Fibroblast of skin of right quadriceps (primary cell): ENCODE measurements at regions not wholly inside any gene's neighbourhood (a gene's known extent, or its start where the extent isn't known, plus 50 kb on each side); places are given as distances from the start of the nearest gene placed in this dataset.
A peak's percentile ranks its signal among the peaks of the same experiment; 100 is the strongest.
"Not testable (repeated sequence)": the region's sequence is repeated elsewhere in the genome, so short reads cannot be mapped to it uniquely, and the experiment has no call there.

ENCODE experiments used
- DNase-seq: peaks from one replicate; pipeline ENCODE4 v3.0.0-alpha.2; 2013

DNA sequence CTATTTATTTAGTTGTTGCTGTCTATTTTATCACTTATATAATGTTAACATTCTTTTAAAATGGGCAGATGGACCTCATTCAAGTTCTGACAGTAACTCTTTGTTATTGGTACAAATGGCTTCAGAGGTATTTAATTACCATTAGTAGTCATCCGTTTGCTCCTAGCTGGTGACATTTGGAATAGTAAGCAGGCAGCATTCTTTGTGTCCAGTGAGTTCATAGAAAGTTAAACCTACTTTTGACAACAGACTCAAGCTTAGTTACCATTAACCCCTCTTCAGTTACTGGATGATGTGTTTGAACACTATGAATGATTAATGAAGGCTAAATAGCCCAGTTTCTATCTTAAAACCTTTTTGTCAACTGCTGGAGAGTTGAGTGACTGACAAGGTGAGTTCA, 500.7 kb upstream of the ATP11B start:
- DNase-seq, result no peak

DNA sequence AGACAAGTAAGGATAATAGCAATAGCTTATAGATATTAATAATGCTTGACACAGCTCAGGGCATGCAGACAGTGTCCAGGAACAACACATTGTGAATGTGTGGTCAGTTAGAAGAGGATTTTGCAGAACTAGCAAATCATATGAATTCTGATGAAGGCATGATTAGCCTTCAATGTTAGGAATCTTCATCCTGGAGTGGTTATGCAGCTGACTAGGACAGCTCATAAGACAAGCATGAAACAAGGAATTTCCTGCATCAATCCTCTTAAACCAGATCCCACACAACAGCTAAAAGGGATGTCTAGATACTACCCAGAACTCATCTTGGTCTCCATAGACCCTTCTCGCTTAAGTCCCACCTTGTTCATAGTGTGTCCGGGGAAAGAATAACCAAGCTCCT, 499.0 kb upstream of the ATP11B start:
- DNase-seq, result peak; percentile 81

DNA sequence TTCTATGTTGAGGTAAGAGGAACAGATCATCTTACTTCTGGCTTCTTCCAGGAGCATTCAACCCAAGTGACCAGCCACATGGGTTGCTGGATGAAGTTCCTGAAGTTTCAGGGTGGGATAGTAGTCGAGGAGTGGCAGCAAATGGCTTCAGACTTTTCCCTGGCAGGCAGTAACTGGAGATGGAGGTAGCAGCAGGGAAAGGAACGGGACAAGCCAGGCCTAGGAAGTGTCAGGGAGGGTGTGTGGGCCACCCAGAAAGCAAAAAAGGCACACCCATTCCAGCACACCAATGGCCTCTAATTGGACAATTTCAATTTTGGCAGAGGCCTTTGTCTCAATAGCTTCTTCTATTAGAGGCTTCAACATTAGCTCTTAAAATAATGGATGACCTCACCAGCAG, 498.6 kb upstream of the ATP11B start:
- peak; percentile 1 for DNase-seq

DNA sequence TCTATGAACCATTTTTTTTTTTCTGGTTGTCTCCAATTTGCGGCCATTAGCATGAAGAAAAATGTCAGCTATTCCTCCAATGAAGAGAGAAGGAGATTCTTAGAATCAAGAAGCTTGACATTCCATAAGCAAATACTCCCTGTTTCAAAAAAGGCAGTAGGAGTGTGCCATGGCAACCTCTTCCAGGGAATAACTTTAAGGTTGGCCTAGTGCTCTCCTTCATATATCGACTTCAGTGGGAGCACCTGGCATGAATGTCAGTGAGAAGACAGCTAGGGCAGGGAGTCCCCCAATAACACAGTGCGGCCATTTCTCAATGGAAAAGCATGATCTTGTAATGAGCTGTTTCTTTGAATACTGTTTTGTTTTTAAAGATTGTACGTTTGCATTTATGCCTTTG, 493.0 kb upstream of the ATP11B start:
- DNase-seq, result no peak

DNA sequence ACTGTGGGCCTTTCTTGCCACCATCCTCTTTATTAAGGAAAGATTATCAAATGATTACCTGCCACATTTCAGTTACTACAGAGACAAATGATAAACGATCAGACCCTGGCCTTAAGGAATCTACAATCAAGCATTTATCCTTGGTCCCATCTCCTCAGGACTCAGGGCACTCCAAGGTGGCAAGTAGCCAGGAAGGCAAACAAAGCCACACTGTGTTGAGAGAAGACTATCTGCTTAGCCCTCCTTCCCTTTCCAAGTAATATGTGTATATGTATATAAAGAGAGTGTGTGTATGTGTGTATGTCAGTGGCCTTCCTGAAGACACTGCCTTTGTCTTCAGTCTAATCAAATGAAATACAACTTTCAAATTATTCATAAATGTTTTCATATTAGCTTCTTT, 490.1 kb upstream of the ATP11B start:
- DNase-seq, result no peak

DNA sequence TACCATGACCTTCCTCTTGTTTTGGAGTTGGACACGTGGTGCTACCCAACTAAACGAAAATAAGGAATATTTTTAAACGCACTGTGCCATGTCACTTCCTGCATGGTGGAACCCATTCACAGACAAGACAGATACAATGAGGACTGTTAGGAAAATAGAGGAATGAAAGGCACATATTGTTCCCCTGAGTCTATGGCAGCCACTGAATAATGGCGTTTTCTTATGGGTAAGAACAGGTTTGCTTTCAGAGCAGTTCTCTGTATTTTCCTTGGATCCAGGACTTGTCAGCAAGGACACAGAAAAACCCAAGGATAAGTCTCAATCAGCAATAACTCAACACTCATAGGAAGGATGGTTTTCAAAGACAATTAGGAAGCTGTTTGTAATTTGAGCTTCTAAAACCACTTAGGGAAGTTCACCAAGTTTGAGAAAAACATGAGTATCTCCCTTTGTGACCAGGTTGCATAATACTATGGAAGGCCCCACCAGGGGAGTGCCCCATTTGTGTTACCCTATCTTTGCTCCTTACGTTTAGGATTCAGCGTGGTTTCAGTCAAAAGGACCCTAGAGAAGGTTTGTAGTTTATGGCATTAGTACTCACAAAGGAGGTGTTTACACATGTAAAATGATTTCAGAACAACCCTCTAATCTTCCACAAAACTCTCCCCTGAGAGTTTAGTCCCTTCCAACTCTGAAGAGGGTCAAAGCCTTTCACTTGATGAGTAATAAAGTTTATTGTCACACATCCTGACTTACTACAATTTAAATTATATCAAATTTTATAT, 487.2 kb upstream of the ATP11B start:
- DNase-seq, result no peak

DNA sequence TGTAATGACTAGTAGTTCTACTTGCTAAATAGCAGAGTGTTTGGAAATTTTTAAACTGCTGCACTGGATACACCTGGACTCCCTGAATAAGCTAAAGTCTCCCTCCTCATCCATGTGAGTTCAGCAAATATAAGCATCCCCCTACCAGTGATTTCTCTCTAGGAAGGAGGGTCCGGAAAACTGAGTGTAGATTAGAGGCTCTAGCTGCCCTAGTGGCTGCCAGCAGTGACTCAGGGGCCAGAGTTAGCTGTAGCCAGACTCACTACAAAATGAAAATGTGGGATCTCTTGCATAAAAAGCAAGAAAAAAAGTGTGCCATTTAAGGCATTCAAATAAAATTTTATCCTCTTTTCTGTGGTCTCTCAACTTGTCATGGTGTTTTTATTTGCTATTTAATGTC, 485.0 kb upstream of the ATP11B start:
- DNase-seq, result no peak

DNA sequence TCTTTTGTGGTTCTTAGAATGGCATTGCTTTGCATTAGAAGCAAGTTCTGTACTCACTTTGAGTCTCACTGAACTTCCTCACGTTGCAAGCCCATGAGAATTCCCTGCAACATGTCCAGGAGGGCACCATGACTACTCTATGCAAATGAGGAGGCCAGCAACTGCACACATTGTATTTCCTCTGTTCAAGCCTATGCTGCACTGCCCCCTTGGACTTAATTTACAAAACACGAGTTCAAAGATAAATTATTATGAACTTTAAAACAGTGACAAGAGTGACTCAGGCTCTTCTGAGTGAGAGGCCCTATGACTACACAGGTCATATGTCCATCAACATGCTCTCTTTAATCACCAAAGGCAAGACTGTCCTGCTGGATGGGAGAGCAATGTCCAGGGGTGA, 484.2 kb upstream of the ATP11B start:
- no peak for DNase-seq

DNA sequence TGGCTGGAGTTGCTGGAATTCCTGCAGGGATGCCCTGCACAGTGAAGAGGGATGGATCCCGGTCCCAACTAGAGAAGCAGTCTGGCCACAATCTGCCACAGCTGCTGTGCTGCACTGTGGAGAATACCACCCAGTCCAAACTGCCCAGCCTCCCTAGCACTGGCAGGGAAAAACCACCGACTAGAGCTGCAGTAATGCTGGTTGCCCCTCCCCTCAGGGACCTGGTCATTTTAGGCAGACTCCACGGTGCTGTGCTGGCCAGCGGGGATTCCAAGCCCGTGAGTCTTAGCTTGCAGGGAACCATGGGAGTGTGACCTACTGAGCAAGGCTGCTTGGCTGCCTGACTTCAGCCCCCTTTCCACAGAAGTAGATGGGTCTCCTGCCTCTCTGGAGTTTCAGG, 478.0 kb upstream of the ATP11B start:
- DNase-seq, result no peak

DNA sequence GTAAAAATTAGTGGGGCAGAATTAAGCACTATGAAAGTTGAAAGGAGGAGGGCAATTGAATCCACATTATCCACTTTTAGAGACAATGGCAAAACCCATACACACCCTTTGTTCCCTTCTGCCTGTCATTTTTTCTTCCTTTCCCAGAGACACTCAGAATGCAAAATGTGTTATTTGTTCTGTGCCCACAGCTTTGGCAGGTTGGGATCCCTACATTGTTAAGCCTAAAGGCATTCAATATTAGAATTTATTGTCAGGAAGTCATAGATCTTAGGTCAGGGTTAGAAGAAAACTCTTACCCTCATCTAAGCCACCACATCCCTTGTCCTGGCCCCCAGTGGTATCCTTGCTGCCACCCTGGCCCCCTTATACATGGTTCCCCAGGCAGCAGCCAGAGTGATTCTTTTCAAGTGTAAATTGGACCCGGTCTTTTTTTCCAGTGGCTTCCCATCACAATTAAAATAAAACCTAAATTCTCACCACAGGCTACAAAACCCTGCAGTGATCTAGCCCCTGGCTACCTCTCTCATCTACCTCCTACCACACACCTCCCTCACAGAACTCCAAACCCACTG, 470.1 kb upstream of the ATP11B start:
- no peak for DNase-seq

DNA sequence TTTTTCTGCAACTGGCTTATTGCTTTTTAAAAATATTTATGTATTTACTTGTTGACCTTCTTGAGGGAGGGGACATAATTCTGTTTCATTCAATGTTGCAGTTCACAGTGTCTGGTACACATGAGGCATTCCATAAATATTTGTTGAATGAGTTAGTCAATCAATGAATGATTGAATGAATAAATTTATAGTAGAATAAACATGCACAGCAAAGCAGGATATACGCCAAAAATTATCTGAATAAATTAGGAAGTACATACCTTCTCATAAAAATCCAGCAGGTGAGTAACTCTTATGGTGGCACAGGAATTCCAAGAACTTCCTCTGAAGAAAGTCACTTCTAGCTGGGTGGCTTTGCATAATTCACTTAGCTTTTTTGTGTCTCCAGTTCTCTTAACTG, 469.4 kb upstream of the ATP11B start:
- peak; percentile 32 for DNase-seq

DNA sequence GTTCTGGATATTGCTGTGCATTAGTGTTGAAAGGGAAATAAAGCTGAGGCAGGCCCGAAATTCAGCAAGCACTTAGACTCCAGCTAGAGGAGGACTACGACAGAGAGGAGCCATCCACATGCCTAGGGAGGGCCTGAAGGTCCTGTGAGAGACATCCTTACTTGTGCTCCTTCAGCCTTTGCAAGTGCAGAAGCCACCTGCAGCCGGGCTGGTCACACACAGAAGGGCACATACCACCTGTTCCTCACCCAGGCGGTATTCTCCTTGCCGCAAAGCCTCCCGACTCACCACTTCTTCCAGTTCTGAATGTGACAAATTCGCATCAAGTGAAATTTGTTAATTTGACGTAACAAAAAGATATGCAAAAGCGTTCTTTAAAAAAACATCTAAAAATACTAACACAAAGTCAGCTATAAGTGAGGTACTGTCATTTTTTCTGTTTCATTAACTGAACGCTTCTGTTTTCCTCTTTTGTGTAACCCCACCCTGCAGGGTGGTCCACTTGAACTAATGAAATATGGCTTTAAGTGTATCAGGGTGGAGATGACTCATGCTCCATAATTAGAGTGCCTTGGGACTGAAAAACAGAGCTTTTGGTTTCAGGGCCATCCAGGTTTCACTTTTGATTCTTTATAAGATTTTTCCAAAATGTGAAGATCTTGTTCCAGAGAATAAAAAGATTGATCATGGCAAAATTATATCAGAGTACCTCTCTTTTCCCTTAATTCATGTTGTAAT, 467.9 kb upstream of the ATP11B start:
- peak; percentile 49 for DNase-seq

DNA sequence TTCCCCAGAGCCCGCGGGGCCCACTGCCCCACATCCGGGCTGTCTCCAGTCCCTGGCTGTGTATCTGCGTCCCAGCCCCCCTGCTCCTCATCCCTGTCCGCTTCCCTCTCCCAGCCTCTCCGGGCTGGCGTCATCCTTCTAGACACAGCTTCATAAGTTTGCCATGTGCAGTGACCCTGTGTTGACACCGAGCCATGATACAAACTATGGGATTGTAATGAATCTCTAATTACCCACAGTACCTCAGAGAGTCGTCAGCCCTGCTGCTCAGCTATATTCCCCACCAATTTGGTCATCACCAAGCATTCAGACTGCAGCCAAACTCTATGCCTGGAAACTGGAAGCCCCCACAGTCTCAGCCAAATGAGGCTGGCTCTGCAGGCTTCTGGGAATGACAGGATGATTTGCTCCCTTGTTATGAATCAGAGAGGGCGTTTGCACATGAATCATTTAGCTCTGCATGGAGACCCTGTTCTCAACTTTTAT, 466.1 kb upstream of the ATP11B start:
- DNase-seq, result peak; percentile 96

DNA sequence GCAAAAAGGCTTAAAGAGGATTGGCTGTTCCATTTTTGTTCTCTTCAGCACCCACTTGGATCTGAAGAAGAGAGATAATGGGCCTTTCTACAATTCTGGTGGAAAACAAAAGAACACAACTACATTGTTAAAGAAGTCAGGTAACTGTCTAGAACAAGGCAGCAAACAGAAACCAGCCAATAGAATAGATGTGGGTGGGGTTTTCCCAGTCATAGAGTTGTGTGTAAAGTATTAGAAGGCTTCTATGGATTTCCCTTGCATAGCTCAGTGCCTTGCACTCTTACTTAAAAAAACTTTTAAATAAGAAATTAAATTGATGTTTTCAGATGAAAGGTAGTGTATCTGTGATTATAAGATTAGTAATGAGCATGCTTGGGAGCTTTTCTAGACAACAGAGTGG, 462.7 kb upstream of the ATP11B start:
- DNase-seq, result no peak

DNA sequence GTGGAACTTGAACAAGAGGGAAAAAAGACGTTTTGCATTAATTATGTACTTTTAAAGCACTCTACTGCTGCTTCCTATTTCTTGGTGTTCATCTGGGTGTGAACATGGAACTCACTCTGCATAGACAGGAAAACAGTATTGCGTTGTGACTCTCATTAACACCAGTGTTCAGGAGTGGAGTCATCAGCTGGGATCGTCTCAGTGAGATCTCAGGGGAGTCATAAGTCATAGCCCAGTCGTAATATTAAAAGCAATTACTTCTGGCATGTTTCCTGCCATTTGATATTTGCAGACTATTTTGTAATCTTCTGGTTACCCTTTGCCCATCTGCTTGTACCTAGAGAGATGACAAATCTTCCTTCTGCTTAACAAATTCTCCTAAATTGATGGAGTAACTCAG, 462.0 kb upstream of the ATP11B start:
- DNase-seq, result peak; percentile 76

DNA sequence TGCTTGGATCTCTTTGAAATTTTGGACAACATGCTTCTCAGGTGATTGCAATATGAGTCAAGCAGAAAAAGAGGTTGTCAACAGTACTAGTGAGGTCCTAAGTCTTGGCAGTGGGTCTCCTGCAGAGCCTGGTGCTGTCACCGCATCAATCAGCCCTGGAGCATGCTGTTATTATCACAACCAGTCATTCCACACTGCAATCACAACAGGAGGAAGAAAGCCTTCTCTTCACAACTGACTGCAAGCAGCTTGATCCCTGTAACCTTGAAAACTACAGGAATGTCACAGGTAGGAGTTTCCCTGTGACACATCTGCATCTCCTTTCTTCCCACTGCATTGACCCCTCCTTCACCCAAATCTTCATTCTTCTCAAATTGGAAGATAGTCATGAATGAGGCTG, 451.1 kb upstream of the ATP11B start:
- DNase-seq, result no peak

DNA sequence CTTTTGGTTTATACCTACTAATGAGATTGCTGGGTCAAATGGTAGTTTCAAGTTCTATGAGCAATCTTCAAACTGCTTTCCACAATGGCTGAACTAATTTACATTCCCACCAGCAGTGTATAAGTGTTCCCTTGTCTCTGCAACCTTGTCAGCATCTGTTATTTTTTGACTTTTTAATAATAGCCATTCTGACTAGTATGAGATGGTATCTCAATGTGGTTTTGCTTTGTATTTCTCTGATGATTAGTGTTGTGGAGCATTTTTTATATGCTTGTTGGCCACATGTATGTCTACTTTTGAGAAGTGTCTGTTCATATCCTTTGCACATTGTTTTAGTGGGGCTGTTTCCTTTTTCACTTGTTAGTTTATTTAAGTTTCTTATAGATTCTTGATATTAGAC, 449.3 kb upstream of the ATP11B start:
- not testable (repeated sequence) for DNase-seq

DNA sequence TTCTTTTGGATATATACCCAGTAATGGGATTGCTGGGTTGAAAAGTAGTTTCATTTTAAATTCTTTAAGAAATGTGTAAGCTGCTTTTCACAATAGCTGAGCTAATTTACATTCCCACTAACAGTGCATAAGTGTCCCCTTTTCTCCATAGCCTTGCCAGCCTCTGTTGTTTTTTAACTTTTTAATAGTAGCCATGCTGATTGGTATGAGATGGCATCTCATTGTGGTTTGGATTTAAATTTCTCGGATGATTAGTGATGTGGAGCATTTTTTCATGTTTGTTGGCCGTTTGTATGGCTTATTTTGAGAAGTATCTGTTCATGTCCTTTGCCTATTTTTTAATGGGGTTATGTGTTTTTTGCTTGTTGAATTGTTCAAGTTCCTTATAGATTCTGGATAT, 444.3 kb upstream of the ATP11B start:
- no peak for DNase-seq

DNA sequence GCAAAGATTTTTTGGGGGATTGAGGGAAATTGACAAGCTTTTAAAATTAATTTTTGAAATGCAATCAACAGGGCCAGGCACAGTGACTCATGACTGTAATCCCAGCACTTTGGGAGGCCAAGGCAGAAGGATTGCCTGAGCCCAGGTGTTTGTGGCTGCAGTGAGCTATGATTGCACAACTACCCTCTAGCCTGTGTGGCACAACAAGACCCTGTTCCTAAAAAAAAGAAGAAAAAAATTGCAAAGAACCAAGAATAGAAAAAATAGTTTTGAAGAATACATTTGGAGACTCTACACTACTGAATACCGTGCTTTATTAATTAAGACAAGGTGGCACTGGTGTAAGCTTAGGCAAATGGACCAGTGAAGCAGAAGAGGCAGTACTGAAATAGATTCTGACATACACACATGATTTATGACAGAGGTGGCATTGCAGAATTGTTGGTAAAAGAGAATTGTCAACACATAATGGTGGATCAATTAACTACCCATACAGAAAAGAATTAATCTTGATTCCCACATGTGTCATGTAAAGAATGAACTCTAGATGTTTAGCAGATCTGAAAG, 443.3 kb upstream of the ATP11B start:
- DNase-seq, result no peak

DNA sequence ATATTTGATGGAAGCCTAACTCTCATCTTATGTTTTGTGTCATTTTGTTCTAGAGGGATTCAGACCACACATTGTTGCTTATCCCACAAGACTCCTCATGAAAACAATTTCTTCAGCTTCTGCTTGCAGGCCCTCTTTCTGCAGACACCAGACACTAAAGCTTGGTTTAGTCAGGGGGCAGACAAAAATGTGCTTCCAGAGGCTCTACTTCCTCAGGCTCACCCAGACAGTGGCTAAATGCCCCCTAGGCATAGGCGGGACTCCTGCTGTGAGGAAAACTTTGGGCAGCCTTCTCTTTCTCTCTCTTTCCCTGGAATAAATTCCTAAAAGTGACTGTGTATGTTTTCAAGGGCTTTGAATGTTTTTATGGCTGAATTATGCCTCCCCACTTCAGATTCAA, 435.4 kb upstream of the ATP11B start:
- no peak for DNase-seq

DNA sequence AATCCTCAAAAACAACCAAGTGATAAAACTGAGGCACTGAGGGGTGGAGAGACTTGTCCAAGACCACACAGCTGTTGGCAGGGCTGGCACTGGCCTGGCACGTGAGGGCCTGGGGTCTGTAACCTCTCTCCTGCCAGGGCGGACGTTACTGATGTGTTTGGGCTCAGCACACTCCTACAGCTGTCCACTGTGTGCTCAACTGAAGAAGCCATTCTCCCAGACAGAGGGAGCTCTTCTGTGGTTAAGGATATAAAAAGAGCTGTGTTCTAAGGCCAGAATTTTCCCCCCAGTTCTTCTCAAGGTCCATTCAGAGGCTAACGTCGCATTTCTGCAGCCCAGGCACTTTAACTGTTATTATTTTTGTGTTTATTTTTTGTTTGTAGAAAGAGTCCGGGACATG, 429.0 kb upstream of the ATP11B start:
- DNase-seq, result no peak

DNA sequence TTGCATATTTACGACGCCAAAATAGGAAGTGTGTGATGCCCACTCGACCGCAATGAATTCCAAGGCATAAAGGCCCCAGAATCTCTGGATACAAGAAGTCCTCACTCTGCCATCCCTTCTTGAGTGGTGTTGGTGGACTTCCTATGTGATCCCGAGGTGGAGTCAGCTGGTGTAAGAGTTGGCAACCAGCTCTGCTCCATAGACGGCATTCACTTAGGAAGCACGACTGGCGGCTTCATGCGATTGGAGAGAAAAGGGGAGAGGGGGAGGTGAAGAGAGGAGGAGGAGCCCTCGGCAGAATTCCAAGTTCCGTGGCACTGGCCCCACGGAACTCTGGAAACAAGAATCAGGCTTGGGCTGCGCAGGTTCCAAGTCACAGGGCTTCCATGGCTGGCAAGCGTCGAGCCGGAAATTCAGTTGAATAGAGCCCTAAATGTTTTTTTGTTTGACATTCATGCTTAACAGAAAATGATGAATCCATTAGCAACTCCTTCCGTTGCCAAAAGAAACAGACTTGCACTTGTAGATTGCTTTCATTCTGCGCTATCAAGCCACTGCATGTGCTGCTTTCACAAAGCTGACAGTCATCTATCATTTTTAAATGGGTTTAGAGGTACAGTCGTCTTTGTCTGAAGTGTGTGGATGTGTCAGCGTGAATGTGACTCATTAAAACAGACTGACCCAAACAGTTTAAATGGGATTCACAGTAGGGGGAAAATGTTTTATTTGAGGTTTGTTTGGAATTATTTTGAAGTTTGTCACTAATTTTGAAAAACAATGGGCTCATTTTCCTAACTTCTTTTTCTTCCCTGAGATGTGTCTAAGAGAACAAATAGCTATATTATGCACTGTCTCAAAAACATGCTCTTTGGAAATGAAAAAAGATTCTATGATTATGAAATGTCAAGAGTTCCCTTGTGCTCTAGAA, 428.3 kb upstream of the ATP11B start:
- DNase-seq, result peak; percentile 74

DNA sequence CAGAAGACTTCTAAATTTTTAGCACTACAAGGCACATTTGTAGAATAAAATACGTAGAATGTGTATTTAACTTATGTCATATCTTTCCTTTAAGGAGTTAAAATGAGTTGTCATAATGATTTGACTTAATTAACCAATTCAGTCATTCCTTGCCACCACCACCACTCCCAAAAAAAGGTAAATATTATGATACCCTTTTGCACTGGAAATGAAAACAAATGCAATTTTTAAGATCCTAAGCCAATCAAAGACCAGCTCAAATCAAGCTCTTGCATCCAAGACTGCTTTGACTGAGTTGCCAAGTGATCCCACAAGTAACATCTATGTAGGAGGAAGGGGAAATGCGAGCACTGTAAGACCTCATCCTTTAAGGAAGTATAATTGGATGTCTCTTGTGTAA, 426.6 kb upstream of the ATP11B start:
- DNase-seq, result no peak
